IMR-90 (cell line): ENCODE measurements at regions not wholly inside any gene's neighbourhood (a gene's known extent, or its start where the extent isn't known, plus 50 kb on each side); places are given as distances from the start of the nearest gene placed in this dataset.

Experiments
- ATAC-seq: fragments of 200-7000 bp; cut with Tn5 transposase; 2 replicates; pipeline ENCODE4 v1.9.1; 2020; ENCODE audit warnings: low read depth, mild to moderate bottlenecking, moderate library complexity
- BruUV-seq: library from RNA; stranded (reverse); fragments of 400-500 nt; replicated peaks from 2 replicates; lab custom pipeline; 2021; lab: Mats Ljungman, UMichigan
- CTCF ChIA-PET: fragments of 300-600 bp; formaldehyde crosslinking; extraction: SDS; loops from one replicate; lab custom pipeline; 2021; ENCODE audit warnings: antibody characterized with exemption; lab: Yijun Ruan, JAX
- POLR2A ChIA-PET: fragments of 300-600 bp; sonication (Branson Sonifier 250); formaldehyde crosslinking; loops from one replicate; lab custom pipeline; 2022; ENCODE audit warnings: antibody characterized with exemption; ENCODE audit not compliant: unreplicated experiment; lab: Charles Lee
- DNase-seq: peaks from one replicate; pipeline ENCODE4 v3.0.0; 2013
- H2AFZ ChIP-seq: replicated peaks from 2 replicates; pipeline ENCODE3; 2013; ENCODE audit warnings: low read length, mild to moderate bottlenecking; ENCODE audit not compliant: poor library complexity
- H2AK5ac ChIP-seq: 2 replicates; pipeline ENCODE4 v1.6.1; 2013; ENCODE audit warnings: low read depth, low read length, inconsistent platforms
- H2AK9ac ChIP-seq: replicated peaks from 2 replicates; pipeline ENCODE3; 2013; ENCODE audit warnings: mild to moderate bottlenecking, low read depth, low read length, moderate library complexity; ENCODE audit not compliant: poor library complexity
- H2BK120ac ChIP-seq: 2 replicates; pipeline ENCODE4 v1.6.1; 2013; ENCODE audit warnings: low read depth, low read length, inconsistent platforms
- H2BK15ac ChIP-seq: 3 replicates; pipeline ENCODE4 v1.6.1; 2013; ENCODE audit warnings: low read depth, low read length, inconsistent platforms
- H2BK20ac ChIP-seq: 2 replicates; pipeline ENCODE4 v1.6.1; 2013; ENCODE audit warnings: low read depth, mild to moderate bottlenecking, inconsistent platforms, low read length, moderate library complexity
- H2BK5ac ChIP-seq: 2 replicates; pipeline ENCODE4 v1.6.1; 2013; ENCODE audit warnings: mild to moderate bottlenecking, low read depth, low read length, inconsistent platforms; ENCODE audit not compliant: poor library complexity, severe bottlenecking
- H3K14ac ChIP-seq: replicated peaks from 2 replicates; pipeline ENCODE4 v1.6.1; 2013; ENCODE audit warnings: low read depth, low read length, inconsistent platforms
- H3K18ac ChIP-seq: 2 replicates; pipeline ENCODE4 v1.6.1; 2013; ENCODE audit warnings: low read depth, low read length, control low read depth
- H3K23ac ChIP-seq: 2 replicates; pipeline ENCODE4 v1.6.1; 2013; ENCODE audit warnings: low read depth, low read length, inconsistent platforms
- H3K27ac ChIP-seq: 2 replicates; pipeline ENCODE4 v1.5.1; 2013; ENCODE audit warnings: mild to moderate bottlenecking, control low read depth, low read length; ENCODE audit not compliant: insufficient read depth
- H3K27me3 ChIP-seq: 2 replicates; pipeline ENCODE4 v1.6.1; 2013; ENCODE audit warnings: low read length; ENCODE audit not compliant: control insufficient read depth, insufficient read depth
- H3K36me3 ChIP-seq: 2 replicates; pipeline ENCODE4 v1.6.1; 2013; ENCODE audit warnings: low read length, mixed read lengths; ENCODE audit not compliant: control insufficient read depth, insufficient read depth
- H3K4ac ChIP-seq: 2 replicates; pipeline ENCODE4 v1.6.1; 2013; ENCODE audit warnings: low read depth, low read length, inconsistent platforms
- H3K4me1 ChIP-seq: 2 replicates; pipeline ENCODE4 v1.6.1; 2013; ENCODE audit warnings: low read length, mixed read lengths; ENCODE audit not compliant: control insufficient read depth, insufficient read depth
- H3K4me2 ChIP-seq: 2 replicates; pipeline ENCODE4 v1.6.1; 2013; ENCODE audit warnings: low read depth, mild to moderate bottlenecking, control low read depth, low read length, moderate library complexity
- H3K4me3 ChIP-seq: 2 replicates; pipeline ENCODE4 v1.5.1; 2013; ENCODE audit warnings: low read depth, mild to moderate bottlenecking, control low read depth, low read length, moderate library complexity; ENCODE audit not compliant: insufficient read depth
- H3K56ac ChIP-seq: 2 replicates; pipeline ENCODE4 v1.6.1; 2013; ENCODE audit warnings: low read length, inconsistent platforms; ENCODE audit not compliant: insufficient read depth; ENCODE audit errors: extremely low read depth
- H3K79me1 ChIP-seq, 2 experiments: 2 replicates each; pipeline ENCODE4 v1.6.1; 2013; ENCODE audit warnings: low read length in 2 of 2, inconsistent platforms in 1 of 2, low read depth in 1 of 2
- H3K9ac ChIP-seq: 2 replicates; pipeline ENCODE4 v1.6.1; 2013; ENCODE audit warnings: low read depth, low read length, control low read depth
- H3K9me1 ChIP-seq: 2 replicates; pipeline ENCODE4 v1.6.1; 2013; ENCODE audit warnings: low read length, inconsistent platforms; ENCODE audit not compliant: insufficient read depth
- H3K9me3 ChIP-seq: 2 replicates; pipeline ENCODE4 v1.6.1; 2013; ENCODE audit warnings: low read length; ENCODE audit not compliant: control insufficient read depth, insufficient read depth
- H4K20me1 ChIP-seq: 2 replicates; pipeline ENCODE4 v1.6.1; 2013; ENCODE audit warnings: low read length, inconsistent platforms; ENCODE audit not compliant: insufficient read depth
- H4K5ac ChIP-seq: 2 replicates; pipeline ENCODE4 v1.6.1; 2013; ENCODE audit warnings: mild to moderate bottlenecking, low read depth, low read length, control low read depth
- H4K8ac ChIP-seq, 2 experiments: 2 replicates each; pipeline ENCODE4 v1.6.1; 2013; ENCODE audit warnings: low read depth in 2 of 2, low read length in 2 of 2, control low read depth in 1 of 2, inconsistent platforms in 1 of 2
- H4K91ac ChIP-seq: 2 replicates; pipeline ENCODE4 v1.6.1; 2013; ENCODE audit warnings: low read depth, low read length, inconsistent platforms; ENCODE audit not compliant: insufficient read depth
- BHLHE40 ChIP-seq: fragments of 150-350 bp; IDR thresholded peaks from 2 replicates; pipeline ENCODE4 v1.6.1; 2016; ENCODE audit warnings: mild to moderate bottlenecking, low read depth, low read length
- CEBPB ChIP-seq: IDR thresholded peaks from 2 replicates; pipeline ENCODE4 v1.6.1; 2012; ENCODE audit warnings: low read depth, low read length, improper control_type of control experiment
- CHD1 ChIP-seq: IDR thresholded peaks from 2 replicates; pipeline ENCODE4 v1.6.1; 2012; ENCODE audit warnings: low read depth, low read length, improper control_type of control experiment
- ELK1 ChIP-seq: fragments of 150-350 bp; IDR thresholded peaks from 2 replicates; pipeline ENCODE4 v1.6.1; 2016; ENCODE audit warnings: low read depth, mild to moderate bottlenecking, low read length, moderate library complexity, borderline replicate concordance
- FOS ChIP-seq: fragments of 150-350 bp; IDR thresholded peaks from 2 replicates; pipeline ENCODE4 v1.6.1; 2016; ENCODE audit warnings: low read depth, low read length
- MAFK ChIP-seq: IDR thresholded peaks from 2 replicates; pipeline ENCODE4 v1.6.1; 2012; ENCODE audit warnings: low read depth, low read length, improper control_type of control experiment
- MAZ ChIP-seq: IDR thresholded peaks from 2 replicates; pipeline ENCODE4 v1.6.1; 2012; ENCODE audit warnings: low read depth, mild to moderate bottlenecking, low read length, improper control_type of control experiment, moderate library complexity, borderline replicate concordance
- MXI1 ChIP-seq: IDR thresholded peaks from 2 replicates; pipeline ENCODE4 v1.6.1; 2012; ENCODE audit warnings: low read depth, mild to moderate bottlenecking, low read length, moderate library complexity, borderline replicate concordance
- NFE2L2 ChIP-seq: fragments of 150-350 bp; IDR thresholded peaks from 2 replicates; pipeline ENCODE4 v1.6.1; 2016; ENCODE audit warnings: low read depth, mild to moderate bottlenecking, low read length
- POLR2A ChIP-seq: IDR thresholded peaks from 2 replicates; pipeline ENCODE4 v1.6.1; 2012; ENCODE audit warnings: mild to moderate bottlenecking, low read depth, low read length
- RAD21 ChIP-seq: IDR thresholded peaks from 2 replicates; pipeline ENCODE4 v1.6.1; 2012; ENCODE audit warnings: low read length, improper control_type of control experiment
- RCOR1 ChIP-seq: IDR thresholded peaks from 2 replicates; pipeline ENCODE4 v1.6.1; 2012; ENCODE audit warnings: mild to moderate bottlenecking, low read length, improper control_type of control experiment; ENCODE audit not compliant: insufficient replicate concordance
- RFX5 ChIP-seq: IDR thresholded peaks from 2 replicates; pipeline ENCODE4 v1.8.0; 2012; ENCODE audit warnings: low read depth, mild to moderate bottlenecking, low read length, moderate library complexity
- SMC3 ChIP-seq: fragments of 150-350 bp; IDR thresholded peaks from 2 replicates; pipeline ENCODE4 v1.6.1; 2016; ENCODE audit warnings: low read depth, mild to moderate bottlenecking, antibody characterized with exemption, low read length, moderate library complexity
- USF2 ChIP-seq: fragments of 150-350 bp; IDR thresholded peaks from 2 replicates; pipeline ENCODE4 v1.6.1; 2017; ENCODE audit warnings: mild to moderate bottlenecking, antibody characterized with exemption, low read length, low read depth
- WGBS, 2 experiments: methylation state at CpG; one replicate each; pipeline versions ENCODE4 v1.1.5 to v1.1.7; 2013; ENCODE audit warnings: missing lambda C conversion rate in 2 of 2; ENCODE audit not compliant: insufficient read length in 1 of 2; ENCODE audit errors: extremely low coverage in 2 of 2; 5-methylcytosine and 5-hydroxymethylcytosine counted together
- dilution Hi-C: fragments of 300-500 bp; cut with HindIII; formaldehyde crosslinking; loops from one replicate; pipeline ENCODE4 v1.14.3; 2018; ENCODE audit warnings: low sequenced_read_pairs; ENCODE audit not compliant: unreplicated experiment
- in situ Hi-C: fragments of 300-500 bp; cut with MboI; formaldehyde crosslinking; loops from 3 replicates; pipeline ENCODE4 v1.14.3; 2019; ENCODE audit warnings: low sequenced_read_pairs, inconsistent platforms, mixed read lengths
- intact Hi-C: fragments of 100-400 bp; cut with micrococcal nuclease; formaldehyde crosslinking; loops from 2 replicates; pipeline ENCODE4 v1.10.0; 2022
- TF ChIP-seq, protein P1 (sequence below): conservative IDR thresholded peaks from 2 replicates; pipeline ENCODE4 v1.5.1; 2012; ENCODE audit warnings: mild to moderate bottlenecking, low read depth, low read length, improper control_type of control experiment

GRCh38 chr1:81410351-81410750 is 390.4 kb upstream of the ADGRL2 start:
- H2AK5ac ChIP-seq = no peak overlapping the region
- H2AK9ac ChIP-seq = no peak overlapping the region
- H3K79me1 ChIP-seq = no peaks in the 10 kb centered on the region
- no peak overlapping the region for H3K4me2 ChIP-seq
- dilution Hi-C loops (no loop called here), intact Hi-C loops (loop anchor here (10.0 kb wide), 1 partner anchor 354 kb away; no protein-coding TSS in a partner anchor), in situ Hi-C loops (no loop called here)
- H3K4ac ChIP-seq = no peak overlapping the region
- no peak overlapping the region for H4K5ac ChIP-seq
- no peak overlapping the region for H2BK15ac ChIP-seq
- POLR2A ChIA-PET = no interaction called here
- CTCF ChIA-PET = no interaction called here
- H3K23ac ChIP-seq = no peak overlapping the region
- no peaks in the 10 kb centered on the region for H4K20me1 ChIP-seq
- no peak overlapping the region for H3K4me3 ChIP-seq
- no peak for TF ChIP-seq NFE2L2
- no peak for TF ChIP-seq MXI1
- no peak for TF ChIP-seq ELK1
- TF ChIP-seq CEBPB = no peak
- no peak for TF ChIP-seq MAZ
- TF ChIP-seq RAD21 = no peak
- TF ChIP-seq, protein P1, sequence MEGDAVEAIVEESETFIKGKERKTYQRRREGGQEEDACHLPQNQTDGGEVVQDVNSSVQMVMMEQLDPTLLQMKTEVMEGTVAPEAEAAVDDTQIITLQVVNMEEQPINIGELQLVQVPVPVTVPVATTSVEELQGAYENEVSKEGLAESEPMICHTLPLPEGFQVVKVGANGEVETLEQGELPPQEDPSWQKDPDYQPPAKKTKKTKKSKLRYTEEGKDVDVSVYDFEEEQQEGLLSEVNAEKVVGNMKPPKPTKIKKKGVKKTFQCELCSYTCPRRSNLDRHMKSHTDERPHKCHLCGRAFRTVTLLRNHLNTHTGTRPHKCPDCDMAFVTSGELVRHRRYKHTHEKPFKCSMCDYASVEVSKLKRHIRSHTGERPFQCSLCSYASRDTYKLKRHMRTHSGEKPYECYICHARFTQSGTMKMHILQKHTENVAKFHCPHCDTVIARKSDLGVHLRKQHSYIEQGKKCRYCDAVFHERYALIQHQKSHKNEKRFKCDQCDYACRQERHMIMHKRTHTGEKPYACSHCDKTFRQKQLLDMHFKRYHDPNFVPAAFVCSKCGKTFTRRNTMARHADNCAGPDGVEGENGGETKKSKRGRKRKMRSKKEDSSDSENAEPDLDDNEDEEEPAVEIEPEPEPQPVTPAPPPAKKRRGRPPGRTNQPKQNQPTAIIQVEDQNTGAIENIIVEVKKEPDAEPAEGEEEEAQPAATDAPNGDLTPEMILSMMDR = no peak
- no peak for TF ChIP-seq CHD1
- no peak for TF ChIP-seq RFX5
- no peak for TF ChIP-seq MAFK
- no peak for TF ChIP-seq RCOR1
- no peak for TF ChIP-seq BHLHE40
- TF ChIP-seq POLR2A = no peak
- TF ChIP-seq FOS = no peak
- TF ChIP-seq USF2 = no peak
- no peak for TF ChIP-seq SMC3
- no peaks in the 10 kb centered on the region for H3K4me1 ChIP-seq
- H3K18ac ChIP-seq = no peak overlapping the region
- H3K36me3 ChIP-seq = no peaks in the 10 kb centered on the region
- H2BK120ac ChIP-seq = no peak overlapping the region
- no peak overlapping the region for H2AFZ ChIP-seq
- no peaks in the 10 kb centered on the region for H3K9me3 ChIP-seq
- no peak overlapping the region for H4K8ac ChIP-seq
- no peaks in the 10 kb centered on the region for H3K9me1 ChIP-seq
- H3K27ac ChIP-seq = no peak overlapping the region
- no peak for DNase-seq
- H3K9ac ChIP-seq = no peak overlapping the region
- H3K27me3 ChIP-seq = no peaks in the 10 kb centered on the region
- no TSS peak for BruUV-seq
- H2BK5ac ChIP-seq = no peak overlapping the region
- no peak overlapping the region for H3K14ac ChIP-seq
- H4K91ac ChIP-seq = no peak overlapping the region
- no peak overlapping the region for H2BK20ac ChIP-seq
- no peak for ATAC-seq
- H3K56ac ChIP-seq = no peak overlapping the region
- WGBS, 2 experiments = no CpG with 5 or more reads among the region's 1 CpG
